ENCODE measurements at regions not wholly inside any gene's neighbourhood (a gene's known extent, or its start where the extent isn't known, plus 50 kb on each side); places are given as distances from the start of the nearest gene placed in this dataset.
"Not testable (repeated sequence)": the region's sequence is repeated elsewhere in the genome, so short reads cannot be mapped to it uniquely, and the experiment has no call there.

DNA sequence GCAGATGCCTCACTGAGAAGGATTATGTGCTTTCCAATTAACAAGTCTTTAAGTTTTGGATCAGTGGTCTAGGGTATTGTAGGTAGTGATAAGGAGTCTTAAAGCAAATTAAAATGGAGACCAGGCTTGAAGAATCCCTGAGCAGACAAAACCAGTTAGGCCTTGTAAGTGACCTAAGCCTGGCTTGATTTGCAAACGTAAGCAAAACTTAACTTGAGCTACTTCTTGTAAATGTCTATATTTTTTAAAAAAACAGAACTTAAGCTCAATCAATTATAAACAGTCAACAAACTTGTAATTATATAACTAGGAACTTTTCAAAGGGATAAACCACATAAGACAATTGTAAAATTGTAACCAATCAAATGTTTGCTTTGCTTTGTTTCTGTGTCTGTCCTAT is 72.7 kb upstream of the NALF2 start:
- no peak for DNase-seq

DNA sequence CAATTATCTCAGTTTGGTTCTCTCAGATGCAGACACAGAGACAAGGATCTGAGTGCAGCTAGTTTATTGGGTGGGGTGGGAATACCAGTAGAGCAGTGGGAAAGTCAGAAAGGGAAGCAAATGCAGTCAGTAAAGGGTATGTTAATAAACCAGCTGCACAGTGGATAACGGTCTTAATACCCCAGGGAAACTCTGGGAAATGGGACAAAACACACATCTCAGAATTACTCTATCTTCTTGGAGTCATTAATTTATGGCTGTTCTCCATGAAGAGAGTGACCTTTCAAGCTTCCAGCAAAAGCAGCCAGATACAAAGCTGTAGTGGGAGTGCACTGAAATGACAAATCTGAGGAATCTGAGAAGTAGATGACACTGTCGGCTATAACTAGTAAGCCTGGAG is 73.3 kb upstream of the NALF2 start:
- no peak for DNase-seq

DNA sequence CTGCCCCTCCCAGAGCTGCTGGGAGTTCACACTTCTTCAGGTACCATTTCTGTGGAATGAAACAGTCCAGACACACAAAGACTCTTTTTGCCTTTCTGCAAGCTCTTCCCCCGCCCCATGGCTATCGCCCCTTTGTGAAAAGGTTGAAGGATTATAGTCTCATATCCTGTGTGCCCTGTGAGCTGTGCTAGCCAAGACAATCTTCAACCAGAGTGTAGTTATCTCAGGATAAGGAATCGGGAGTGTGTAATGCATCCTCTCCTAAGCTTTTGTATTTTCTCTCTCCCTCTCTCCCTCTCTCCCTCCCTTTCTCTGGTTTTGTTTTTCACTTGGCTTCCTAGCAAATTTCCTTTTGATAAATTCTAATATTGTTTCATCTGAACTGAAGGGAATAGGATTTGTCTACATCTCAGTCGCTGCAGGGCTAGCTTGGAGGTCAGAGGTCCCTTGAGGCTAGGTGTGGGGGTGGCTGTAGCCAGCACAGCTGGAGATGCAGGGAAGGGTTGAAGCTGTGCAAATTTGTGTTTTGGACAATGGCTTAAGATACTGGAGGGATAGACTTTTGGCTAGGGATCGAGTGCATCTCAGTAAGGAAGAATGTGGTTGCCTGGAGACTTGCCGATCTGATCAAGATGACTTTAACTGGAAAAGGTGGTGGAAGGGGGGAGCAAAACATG is 74.6 kb upstream of the NALF2 start:
- no peak for DNase-seq

DNA sequence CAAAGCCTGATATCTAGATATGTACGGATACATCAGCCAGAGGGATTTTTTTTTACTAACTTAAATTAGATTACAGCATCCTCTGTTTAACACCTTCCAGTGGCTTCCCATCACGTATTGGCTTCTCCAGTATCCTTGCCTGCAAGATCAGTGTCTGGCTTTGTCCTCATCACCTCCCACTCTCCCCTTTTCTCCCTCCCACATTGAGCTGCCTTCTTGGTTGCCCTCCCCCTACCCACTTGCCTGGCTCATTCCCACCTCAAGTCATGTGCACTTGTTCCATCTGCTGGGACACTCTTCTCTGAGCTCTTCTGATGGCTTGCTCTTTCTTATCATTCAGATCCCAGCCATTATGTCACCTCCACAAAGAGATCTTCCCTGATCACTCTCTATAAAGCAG is 75.9 kb upstream of the NALF2 start:
- DNase-seq: no peak

DNA sequence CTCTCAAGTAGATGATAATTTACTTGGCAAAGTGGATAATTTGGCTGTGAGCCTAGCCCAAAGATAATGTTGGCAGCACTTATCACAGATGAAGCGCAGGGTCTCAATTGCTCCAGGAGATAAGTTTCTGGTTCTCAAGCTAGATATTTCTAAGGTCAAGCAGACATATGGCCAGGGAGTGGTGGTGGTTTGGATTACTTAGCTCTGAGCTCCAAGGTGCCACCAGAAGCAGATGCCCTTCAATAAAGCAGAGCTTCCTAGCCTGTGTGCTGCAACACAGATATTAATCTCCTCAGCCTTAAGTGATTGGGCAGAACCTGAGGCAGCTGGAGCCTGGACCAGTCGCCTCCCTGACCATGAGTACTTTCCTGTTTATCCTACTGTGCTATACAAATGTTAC is 79.2 kb upstream of the NALF2 start:
- no peak for DNase-seq

DNA sequence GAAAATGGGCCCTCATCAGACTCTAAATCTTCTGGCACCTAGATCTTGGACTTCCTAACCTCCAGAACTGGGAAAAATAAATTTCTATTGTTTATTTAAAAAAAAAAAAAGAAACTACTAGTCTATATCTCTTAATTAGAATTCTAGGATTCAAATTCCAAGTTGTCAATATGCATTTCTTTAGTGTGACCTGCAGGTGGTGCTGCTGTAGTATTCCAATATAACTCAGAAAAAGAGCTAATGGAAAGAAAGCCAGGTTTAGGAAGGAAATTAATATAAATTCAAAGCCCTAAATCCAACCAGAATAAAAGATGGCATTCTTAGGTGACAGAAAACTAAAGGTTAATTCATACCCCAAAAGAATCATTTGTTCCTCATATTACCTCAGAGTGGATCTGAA is 80.0 kb upstream of the NALF2 start:
- no peak for DNase-seq

DNA sequence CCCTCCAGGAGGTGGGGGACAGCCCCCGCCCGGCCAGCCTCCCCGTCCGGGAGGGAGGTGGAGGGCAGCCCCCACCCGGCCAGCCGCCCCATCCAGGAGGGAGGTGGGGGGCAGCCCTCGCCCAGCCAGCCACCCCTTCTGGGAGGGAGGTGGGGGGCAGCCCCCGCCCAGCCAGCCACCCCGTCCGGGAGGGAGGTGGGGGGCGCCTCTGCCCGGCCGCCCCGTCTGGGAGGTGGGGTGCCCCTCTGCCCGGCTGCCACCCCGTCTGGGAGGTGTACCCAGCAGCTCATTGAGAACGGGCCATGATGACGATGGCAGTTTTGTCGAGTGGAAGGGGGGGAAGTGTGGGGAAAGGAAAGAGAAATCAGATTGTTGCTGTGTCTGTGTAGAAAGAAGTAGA is 81.9 kb upstream of the NALF2 start:
- not testable (repeated sequence) for DNase-seq

DNA sequence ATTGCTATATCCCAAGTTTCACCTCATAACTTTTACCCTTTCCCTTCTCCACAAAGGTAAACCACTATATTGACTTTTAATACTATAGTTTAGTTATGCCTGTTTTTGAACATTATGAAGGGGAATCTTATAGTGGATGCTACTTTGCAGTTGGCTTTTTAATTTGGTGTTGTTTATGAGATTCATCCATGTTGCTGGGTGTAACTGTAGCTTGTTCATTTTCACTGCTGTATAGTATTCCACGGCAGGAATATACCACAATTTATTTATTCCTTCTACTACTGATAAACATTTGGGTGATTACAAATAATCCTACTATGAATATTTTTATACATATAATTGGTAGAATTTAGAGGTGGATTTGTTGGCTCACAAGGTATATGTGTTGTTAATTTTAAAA is 88.4 kb upstream of the NALF2 start:
- no peak for DNase-seq

DNA sequence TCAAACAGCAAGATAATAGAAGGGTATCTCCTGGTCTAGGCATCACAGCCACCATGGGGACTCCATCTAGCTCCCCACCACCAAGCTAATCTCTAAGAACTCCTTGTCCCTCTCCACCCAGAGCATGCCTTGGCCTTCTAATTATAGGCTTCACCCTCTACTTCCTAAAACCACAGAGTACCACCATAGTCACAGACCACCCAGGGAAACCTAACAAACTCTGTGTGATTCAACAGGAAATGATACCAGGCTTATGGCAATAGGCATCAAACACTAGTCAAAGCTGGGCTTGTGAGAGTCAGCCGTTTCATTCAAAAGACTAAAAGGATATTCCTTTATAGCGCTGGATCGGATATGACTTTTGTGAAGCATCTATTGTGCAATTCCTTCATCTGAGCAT is 91.5 kb upstream of the NALF2 start:
- DNase-seq: no peak

DNA sequence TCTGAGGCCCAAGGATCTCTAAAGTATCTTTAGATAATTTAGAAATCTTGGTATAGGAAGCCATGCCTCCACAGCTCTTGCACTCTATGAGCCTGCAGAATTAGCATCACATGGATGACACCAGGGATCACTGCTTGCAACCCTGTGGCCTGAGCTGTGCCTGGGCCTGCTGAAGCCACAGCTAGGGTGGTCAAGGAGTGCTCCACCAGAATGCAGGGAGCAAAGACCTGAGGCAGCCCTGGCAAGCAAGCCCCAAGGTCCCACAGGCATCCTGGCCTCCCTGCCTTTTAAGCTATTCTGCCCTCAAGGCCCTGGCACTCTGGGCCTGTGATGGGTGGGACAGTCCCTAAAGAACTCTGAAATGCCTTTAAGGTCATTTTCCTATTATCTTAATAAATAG is 105.2 kb upstream of the NALF2 start:
- DNase-seq: no peak

DNA sequence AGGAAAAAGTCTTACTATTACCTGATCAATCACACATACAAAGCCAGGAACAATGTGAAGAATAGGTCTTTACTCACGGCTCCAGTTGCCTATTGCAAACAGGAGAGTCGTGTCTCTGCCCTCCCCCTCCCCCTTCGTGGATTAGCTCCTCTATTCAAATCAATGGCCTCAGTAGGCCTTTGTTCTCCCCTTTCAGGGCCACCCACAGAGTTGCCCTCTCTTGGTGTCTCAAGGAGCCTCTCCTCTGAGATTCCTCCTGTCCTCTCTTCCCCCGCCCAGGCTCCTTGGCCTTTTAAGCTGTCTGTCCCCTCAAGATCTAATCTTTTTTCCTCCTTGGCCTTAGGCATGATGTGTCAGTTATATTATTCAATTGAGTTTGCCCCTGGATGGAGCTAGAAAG is 107.2 kb upstream of the NALF2 start:
- DNase-seq: no peak

DNA sequence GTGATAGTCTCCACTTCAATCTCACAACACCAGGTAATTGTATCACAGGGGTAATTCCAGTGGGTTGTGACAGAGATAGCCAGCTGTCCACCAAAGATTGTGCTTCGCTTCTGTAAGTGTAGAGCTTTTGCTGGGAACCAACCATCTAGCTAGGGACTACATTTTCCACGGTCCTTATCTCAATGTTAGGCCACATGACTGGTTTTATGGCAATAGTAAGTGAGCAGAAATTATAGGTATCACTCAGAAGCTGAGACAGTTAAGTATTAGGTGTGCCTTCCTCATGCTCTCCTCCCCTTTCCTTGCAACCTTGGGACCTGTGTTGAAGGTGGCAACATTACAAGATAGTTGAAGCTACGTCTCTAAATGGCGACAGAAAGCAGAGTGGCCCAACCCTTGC is 108.8 kb upstream of the NALF2 start:
- DNase-seq: no peak

DNA sequence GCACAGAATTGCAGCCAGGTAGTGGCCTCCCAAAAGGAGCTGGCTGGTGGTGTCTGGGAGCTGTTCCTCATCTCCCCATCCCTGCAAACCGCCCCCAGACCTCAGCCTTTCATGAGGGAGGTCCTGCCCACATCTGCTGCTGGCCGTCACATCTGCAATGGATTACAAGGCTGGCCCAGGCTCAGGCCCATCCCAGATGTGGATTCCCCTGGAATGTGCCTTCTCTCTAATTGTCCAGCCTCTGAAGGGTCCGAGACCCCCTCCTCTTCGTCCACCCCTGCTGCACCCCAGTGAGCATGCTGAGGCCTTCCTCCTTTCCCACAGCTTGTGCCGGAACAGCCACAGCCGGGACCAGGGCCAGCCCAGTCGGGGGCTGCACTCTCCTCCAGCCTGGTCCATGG is 115.0 kb upstream of the NALF2 start:
- no peak for DNase-seq

DNA sequence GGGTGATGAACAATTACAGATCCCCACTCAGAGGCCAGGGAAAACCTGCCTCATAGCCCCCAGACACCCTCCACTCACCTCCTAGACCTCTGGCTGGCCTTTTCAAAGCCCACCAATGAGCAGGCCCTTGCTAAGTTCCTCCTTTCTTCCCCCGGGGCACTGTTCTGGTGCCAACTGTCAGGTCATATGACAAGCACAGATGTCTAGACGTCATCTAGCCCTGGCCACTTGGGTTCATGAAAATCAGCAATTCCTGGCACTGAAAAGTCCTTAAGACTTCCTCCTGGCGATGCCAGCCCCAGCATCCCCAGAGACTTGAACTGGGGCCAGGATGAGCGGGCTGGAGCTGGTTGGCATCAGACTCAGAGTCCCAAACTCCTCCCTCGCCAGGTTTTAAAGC is 115.6 kb upstream of the NALF2 start:
- no peak for DNase-seq

DNA sequence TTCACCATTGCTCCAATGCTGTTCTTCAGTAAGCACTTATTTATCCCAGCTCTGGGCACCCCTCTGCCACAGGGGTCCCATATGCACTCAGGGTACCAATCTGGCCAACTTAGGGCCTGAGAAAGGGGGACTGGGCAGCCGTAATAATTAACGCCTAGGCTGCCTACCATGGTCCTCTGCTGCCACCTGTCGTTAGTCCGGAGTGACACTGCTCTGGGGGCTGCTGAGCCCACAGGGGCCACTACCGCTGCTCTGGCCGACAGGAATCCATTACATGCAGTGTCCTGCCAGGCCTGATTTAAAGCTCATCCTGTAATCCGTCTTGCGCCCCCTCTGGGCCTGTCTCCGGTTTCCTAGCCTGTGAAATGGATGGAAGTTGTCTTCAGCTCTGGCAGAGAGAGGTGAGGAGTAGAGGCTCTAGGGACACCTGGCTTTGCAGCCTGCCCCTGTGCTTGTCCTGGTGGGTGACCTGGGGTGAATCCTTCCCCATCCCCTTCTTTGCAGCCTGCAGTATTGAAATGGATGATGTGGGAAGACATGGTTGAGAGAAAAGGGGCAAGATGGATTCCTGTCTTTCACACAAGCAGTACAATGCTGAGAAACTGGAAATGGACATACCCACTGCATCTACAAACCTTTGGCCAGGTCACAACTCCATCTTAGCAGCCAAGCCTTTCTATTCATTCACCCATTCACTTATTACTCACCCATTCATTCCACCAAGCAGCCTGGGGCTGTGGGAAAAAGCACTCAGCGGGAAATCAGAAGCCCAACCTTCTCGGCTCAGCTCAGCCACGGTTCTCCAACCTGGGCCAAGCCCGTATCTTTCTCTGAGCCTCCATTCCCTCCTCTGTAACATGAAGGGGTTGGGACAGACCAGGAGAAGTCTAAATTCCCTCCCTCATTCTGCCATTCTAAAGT is 116.3 kb upstream of the NALF2 start:
- peak; percentile 59 for DNase-seq

DNA sequence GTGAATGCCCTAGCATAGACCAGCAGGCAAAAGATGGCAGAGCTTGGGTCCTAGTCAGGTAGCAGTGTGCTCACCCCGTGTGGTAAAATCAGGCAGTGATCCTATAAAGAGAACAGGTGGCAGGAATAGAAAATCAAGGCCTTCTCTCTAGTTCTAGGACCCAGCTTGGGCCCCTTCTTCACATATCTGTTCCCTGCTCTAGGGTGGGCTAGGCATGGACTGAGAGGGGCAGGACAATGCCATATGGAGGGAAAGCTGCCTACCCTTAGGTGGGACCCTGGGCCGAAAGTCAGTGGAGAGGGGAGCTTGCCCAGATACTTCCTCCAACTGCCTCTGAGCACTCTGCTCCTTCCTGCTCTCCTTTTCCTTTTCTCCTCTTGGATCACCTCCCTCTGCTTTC is 117.4 kb upstream of the NALF2 start:
- no peak for DNase-seq

DNA sequence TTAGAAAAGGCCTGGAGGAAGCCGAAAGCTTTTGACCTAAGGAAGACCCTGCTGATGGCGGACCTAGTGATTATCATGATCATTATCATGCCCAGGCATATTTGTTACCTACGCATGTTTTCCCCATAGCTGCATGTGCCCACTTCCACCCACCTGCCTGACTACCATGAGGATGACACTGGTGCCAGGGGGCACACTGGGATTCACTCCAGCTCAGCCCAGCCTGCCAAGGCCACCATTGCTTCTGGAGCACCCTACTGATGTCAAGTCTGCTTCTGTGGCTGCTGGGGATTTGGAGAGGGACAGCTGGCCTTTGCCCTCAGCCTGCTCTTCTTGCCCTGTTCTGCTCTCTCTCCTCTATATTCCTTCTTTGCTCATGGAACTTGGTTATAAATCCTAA is 124.7 kb upstream of the NALF2 start:
- DNase-seq: no peak

DNA sequence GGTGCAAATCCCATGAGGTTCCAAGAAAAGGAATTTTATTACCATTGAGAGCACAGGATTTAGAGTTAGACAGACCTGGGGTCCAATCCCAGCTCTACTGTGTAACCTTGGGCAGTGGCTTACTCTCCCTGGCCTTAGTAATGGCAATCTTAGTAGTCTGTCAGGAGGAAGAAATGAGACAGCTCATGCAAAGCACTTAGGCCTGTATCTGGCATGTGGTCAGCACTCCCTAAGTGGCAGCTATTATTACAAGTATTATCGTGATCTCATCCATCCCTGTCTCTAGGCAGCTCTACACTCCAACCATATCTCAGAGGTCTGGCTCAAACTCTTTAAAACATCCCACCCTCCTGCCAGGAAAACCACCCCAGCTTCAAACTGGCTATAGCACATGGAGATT is 129.6 kb upstream of the NALF2 start:
- no peak for DNase-seq

DNA sequence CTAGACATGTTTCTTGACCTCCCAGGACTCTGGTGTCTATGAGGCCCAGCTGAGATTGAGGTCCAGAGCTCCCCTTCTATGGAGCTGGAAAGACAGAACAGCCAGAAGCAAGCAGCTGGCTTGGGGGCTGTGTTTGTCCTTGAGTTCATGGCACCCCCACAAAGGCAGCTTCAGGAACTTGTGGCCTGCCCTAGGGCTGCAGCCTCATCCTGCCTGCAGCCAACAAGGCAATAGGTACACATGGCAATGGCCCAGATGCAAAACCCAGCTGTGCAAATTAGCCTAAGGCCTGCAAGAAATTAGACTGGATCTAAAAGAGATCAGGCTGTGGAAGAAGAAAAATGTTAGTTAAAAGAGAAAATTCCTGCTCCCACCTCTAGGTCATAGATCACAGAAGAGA is 131.7 kb upstream of the NALF2 start:
- no peak for DNase-seq

DNA sequence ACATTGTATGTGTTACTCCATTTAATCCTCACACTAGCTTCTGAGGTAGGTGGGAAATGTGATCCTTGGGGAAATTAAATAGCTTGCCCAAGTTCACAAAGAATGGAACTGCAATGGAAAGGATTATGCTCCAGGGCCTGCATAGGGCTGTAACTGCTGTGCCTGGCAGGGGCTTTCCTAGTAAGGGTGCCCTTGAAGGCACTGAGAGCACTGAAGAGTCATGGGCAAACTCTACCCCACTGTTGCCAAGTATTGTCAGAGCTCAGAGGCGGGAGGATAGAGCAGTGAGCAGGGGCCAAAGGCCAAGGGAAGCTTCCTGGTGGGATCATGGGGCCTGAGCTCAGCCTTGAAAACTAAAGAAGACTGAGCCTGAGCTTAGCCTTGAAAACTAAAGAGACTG is 133.0 kb upstream of the NALF2 start:
- no peak for DNase-seq

DNA sequence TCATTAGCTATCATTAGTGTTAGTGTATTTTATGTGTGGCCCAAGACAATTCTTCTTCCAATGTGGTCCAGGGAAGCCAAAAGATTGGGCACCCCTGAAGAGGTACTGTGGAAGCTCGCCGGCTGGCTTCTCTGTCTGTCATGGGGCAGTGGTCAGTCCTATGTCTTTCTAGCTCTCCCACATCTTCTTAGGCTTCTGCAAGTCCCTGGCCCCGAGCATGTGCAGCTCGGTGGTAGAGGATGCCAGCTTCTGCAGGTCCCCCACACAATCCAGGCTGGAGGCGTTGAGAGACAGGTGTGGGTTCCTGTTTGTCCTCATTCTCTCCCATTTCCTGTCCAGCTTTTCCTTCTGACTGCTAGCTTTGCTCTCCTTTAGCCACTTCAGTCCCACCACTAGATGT is 134.1 kb upstream of the NALF2 start:
- no peak for DNase-seq

DNA sequence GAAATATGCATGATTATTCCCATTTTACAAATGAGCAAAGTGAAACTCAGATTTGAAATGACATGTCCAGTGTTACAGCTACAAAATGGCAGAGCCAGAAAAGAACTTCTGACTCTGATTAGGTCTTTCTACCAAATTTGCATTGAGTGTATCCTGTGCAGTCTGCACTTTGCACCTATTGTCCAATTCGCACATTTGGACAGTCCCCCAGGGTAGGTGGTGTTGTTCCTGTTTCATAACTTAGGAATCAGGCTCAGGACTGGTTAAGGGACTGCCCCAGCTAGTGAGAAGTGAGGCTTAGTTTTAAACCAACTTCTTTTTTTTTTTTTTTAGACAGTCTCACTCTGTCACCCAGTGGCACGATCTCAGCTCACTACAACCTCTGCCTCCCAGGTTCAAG is 137.9 kb upstream of the NALF2 start:
- DNase-seq: no peak

DNA sequence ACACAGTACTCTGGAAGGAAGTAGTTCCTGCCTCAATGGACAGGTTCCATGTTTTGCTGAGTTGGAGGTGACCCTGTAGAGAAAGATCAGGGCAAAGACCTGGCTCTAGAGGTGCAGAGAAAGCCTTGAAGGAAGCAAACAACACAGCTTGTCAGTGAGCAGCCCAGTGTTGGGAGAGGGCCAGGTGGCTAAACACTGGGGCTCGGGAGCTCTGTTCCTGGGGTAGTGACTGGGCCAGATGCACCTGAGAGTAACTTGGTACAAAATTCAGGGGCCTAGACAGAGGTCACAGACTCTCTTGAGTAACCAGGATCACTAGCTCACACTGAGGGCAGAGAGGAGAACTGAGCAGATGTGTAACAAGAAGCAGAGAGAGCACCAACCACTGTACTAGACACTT is 138.4 kb upstream of the NALF2 start:
- DNase-seq: no peak

DNA sequence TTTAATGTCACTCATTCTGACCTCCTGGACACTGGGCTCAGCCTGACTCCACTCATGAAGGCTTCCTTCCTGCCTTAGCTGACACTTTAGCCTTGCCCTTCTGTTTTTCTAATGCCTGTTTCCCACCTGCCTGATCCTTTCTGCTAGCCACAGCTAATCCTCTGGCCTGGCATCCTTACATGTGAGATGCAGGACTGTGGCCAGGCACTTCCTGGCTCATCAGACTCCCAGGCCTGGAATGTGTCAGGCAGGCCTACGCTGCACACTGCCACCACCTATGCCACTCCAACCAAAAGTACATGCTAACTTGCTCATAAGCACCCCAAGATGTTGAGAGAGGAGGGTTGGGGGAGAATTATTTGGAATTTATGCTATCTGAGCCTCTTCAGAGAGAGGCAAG is 138.8 kb upstream of the NALF2 start:
- DNase-seq: no peak

DNA sequence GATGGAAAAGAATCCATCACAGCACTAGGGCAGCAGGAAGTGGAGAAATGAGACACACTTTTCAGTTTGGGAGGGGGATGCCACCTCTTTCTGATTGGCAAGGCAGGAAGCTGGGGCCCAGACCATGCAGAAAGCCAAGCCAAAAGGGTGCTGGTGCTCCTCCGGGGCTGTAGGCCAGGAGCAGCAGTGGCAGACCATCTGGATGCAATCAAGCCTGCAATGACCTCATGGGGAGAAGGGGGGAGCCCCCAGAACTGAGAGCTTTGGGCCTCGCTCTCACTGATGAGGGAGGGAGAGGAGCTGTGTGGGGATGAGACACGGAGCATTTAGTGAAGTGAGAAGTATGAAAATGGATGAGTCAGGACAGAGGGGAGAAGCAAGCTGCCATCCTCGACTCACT is 141.3 kb upstream of the NALF2 start:
- DNase-seq: no peak
